GM10248 (cell line): ENCODE measurements at regions not wholly inside any gene's neighbourhood (a gene's known extent, or its start where the extent isn't known, plus 50 kb on each side); places are given as distances from the start of the nearest gene placed in this dataset.
"Not testable (repeated sequence)": the region's sequence is repeated elsewhere in the genome, so short reads cannot be mapped to it uniquely, and the experiment has no call there.

Source experiments
- CTCF ChIA-PET: fragments of 300-600 bp; sonication (Branson Sonifier 250); formaldehyde crosslinking; extraction: SDS; loops from one replicate; lab custom pipeline; 2021; ENCODE audit warnings: antibody characterized with exemption; lab: Yijun Ruan, JAX
- POLR2A ChIA-PET: fragments of 350-650 bp; sonication (Branson Sonifier 250); formaldehyde crosslinking; extraction: SDS; loops from one replicate; lab custom pipeline; 2020; ENCODE audit warnings: antibody characterized with exemption; lab: Yijun Ruan, JAX
- DNase-seq: peaks from one replicate; pipeline ENCODE4 v3.0.0; 2012; ENCODE audit errors: extremely low spot score
- TF ChIP-seq, protein P1 (sequence below): IDR thresholded peaks from 2 replicates; pipeline ENCODE4 v1.5.1; 2012; ENCODE audit warnings: mild to moderate bottlenecking, low read depth; ENCODE audit errors: extremely low read depth, missing control alignments, control extremely low read depth

GRCh38 chr18:73006331-73006730 is 138.5 kb upstream of the NETO1 start:
- ChIA-PET CTCF (interaction anchor here (1.5 kb wide), 1 partner anchor 46 kb away, joined by 3 read pairs; no protein-coding TSS in a partner anchor), POLR2A (no interaction called here)
- DNase-seq = no peak
- TF ChIP-seq, protein P1, sequence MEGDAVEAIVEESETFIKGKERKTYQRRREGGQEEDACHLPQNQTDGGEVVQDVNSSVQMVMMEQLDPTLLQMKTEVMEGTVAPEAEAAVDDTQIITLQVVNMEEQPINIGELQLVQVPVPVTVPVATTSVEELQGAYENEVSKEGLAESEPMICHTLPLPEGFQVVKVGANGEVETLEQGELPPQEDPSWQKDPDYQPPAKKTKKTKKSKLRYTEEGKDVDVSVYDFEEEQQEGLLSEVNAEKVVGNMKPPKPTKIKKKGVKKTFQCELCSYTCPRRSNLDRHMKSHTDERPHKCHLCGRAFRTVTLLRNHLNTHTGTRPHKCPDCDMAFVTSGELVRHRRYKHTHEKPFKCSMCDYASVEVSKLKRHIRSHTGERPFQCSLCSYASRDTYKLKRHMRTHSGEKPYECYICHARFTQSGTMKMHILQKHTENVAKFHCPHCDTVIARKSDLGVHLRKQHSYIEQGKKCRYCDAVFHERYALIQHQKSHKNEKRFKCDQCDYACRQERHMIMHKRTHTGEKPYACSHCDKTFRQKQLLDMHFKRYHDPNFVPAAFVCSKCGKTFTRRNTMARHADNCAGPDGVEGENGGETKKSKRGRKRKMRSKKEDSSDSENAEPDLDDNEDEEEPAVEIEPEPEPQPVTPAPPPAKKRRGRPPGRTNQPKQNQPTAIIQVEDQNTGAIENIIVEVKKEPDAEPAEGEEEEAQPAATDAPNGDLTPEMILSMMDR = no peak

DNA sequence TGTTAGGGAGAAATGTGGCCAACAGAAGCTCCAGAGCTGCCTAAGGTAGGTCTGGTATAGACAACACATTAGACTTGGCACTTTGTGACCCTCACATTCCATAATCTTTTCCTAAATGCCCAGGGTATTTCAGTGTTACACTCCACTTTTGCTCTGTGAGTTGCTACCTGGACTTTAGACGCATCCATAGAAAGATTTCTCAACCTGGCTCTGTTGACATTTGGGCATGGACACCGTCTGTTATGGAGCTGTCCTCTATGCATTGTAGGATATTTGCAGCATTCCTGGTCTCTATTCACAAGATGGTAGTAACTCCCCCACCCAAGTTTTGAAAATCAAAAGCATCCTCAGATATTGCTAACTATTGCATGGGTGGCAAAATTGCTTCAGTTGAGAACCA is 136.5 kb upstream of the NETO1 start:
- DNase-seq = no peak
- CTCF ChIA-PET = interaction anchor here (1.4 kb wide), 1 partner anchor 12 kb away, joined by 3 read pairs; no protein-coding TSS in a partner anchor
- TF ChIP-seq, protein P1 = no peak
- POLR2A ChIA-PET = no interaction called here

GRCh38 chr18:72999971-73000607 is 132.3 kb upstream of the NETO1 start:
- no peak for DNase-seq
- ChIA-PET CTCF (no interaction called here), POLR2A (no interaction called here)
- TF ChIP-seq, protein P1 = no peak

DNA sequence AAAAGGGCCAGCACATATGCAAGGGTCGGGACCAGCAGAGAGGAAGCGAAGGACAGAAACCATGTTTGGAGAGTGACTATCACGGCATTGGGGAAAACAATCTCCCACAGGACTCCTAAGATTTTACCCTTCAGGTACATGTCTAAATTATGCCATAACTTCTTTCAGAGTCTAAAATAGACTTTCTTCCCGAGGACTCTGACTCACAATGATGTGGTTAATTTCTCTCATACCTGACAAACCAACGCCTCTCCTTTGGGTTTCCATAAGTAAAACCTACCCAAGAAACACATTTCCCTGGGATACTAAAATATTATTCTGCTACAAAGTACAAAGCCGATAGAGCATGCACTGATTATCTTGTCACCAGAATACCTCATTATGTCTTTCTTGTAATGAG is 127.8 kb upstream of the NETO1 start:
- TF ChIP-seq, protein P1 = no peak
- ChIA-PET CTCF (no interaction called here), POLR2A (no interaction called here)
- DNase-seq = no peak

DNA sequence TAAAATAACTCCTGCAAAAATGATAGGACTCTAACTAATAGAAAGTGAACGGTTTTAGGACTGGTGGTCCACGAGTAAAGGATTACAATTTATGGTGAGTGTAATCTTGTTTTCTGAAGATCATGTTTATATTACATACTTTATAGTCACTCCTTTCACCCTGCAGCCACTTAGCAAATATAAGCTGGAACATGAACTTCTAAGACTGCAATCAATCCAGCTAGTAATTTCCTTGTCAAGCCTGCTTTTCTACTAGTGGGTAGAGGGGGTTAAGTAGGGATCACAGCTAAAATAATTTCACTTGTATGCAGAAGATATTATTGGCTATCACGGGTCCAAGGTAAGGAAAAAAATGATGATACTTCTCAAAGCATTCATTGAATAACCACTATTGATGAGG is 125.5 kb upstream of the NETO1 start:
- CTCF ChIA-PET = no interaction called here
- POLR2A ChIA-PET = no interaction called here
- no peak for DNase-seq
- TF ChIP-seq, protein P1 = no peak

GRCh38 chr18:72991379-72991778 is 123.6 kb upstream of the NETO1 start:
- CTCF ChIA-PET = no interaction called here
- TF ChIP-seq, protein P1 = no peak

GRCh38 chr18:72987570-72987969 is 119.8 kb upstream of the NETO1 start:
- DNase-seq, CTCF ChIA-PET, POLR2A ChIA-PET: not testable (repeated sequence)

More at GRCh38 chr18:72991379-72991778, 123.6 kb upstream of the NETO1 start:
- POLR2A ChIA-PET = no interaction called here
- DNase-seq = no peak
